ENCODE measurements at regions not wholly inside any gene's neighbourhood (a gene's known extent, or its start where the extent isn't known, plus 50 kb on each side); places are given as distances from the start of the nearest gene placed in this dataset.
A peak's percentile ranks its signal among the peaks of the same experiment; 100 is the strongest.
"Not testable (repeated sequence)": the region's sequence is repeated elsewhere in the genome, so short reads cannot be mapped to it uniquely, and the experiment has no call there.

- DNase-seq (ENCODE audit: low read depth in 3 of 3, low spot score in 2 of 3): no peak
Measured at GRCh38 chr2:75432761-75433361, 127.9 kb downstream of the EVA1A start.

- no peak for DNase-seq (ENCODE audit: low read depth in 3 of 3, low spot score in 2 of 3)
Measured at GRCh38 chr2:75431763-75432162, 129.0 kb downstream of the EVA1A start.

GRCh38 chr2:75431276-75431675 is 129.5 kb downstream of the EVA1A start:
- DNase-seq (ENCODE audit: low read depth in 3 of 3, low spot score in 2 of 3): no peak

- not testable (repeated sequence) for DNase-seq (ENCODE audit: low read depth in 3 of 3, low spot score in 2 of 3)
Measured at GRCh38 chr2:75430449-75430848, 130.3 kb downstream of the EVA1A start.

GRCh38 chr2:75428646-75429443 is 131.9 kb downstream of the EVA1A start:
- no peak for DNase-seq (ENCODE audit: low read depth in 3 of 3, low spot score in 2 of 3)

- DNase-seq (ENCODE audit: low read depth in 3 of 3, low spot score in 2 of 3): no peak
Measured at GRCh38 chr2:75428060-75428459, 132.7 kb downstream of the EVA1A start.

GRCh38 chr2:75424936-75425619 is 135.7 kb downstream of the EVA1A start:
- no peak for DNase-seq (ENCODE audit: low read depth in 3 of 3, low spot score in 2 of 3)

GRCh38 chr2:75421986-75422385 is 138.8 kb downstream of the EVA1A start:
- DNase-seq (ENCODE audit: low read depth in 3 of 3, low spot score in 2 of 3): no peak

- DNase-seq (ENCODE audit: low read depth in 3 of 3, low spot score in 2 of 3): no peak
Measured at GRCh38 chr2:75416420-75417342, 144.1 kb downstream of the EVA1A start.

- no peak for DNase-seq (ENCODE audit: low read depth in 3 of 3, low spot score in 2 of 3)
Measured at GRCh38 chr2:75415731-75416130, 145.0 kb downstream of the EVA1A start.

GRCh38 chr2:75415111-75415626 is 145.6 kb downstream of the EVA1A start:
- DNase-seq (ENCODE audit: low read depth in 3 of 3, low spot score in 2 of 3): no peak

- DNase-seq (ENCODE audit: low read depth in 3 of 3, low spot score in 2 of 3): no peak
Measured at GRCh38 chr2:75411574-75411973, 149.2 kb downstream of the EVA1A start.

GRCh38 chr2:75410702-75411101 is 150.0 kb downstream of the EVA1A start:
- DNase-seq (ENCODE audit: low read depth in 3 of 3, low spot score in 2 of 3): no peak

- DNase-seq (ENCODE audit: low read depth in 3 of 3, low spot score in 2 of 3): no peak
Measured at GRCh38 chr2:75408771-75409170, 152.0 kb downstream of the EVA1A start.

GRCh38 chr2:75407038-75407530 is 153.7 kb downstream of the EVA1A start:
- no peak for DNase-seq (ENCODE audit: low read depth in 3 of 3, low spot score in 2 of 3)

- DNase-seq (ENCODE audit: low read depth in 3 of 3, low spot score in 2 of 3): no peak
Measured at GRCh38 chr2:75406131-75406581, 154.6 kb downstream of the EVA1A start.

GRCh38 chr2:75405000-75405399 is 155.7 kb downstream of the EVA1A start:
- no peak for DNase-seq (ENCODE audit: low read depth in 3 of 3, low spot score in 2 of 3)

- peak in 2 of 3 donors; percentile 23 to 38 for DNase-seq (ENCODE audit: low read depth in 3 of 3, low spot score in 2 of 3)
Measured at GRCh38 chr2:75403991-75404428, 156.7 kb downstream of the EVA1A start.

- no peak for DNase-seq (ENCODE audit: low read depth in 3 of 3, low spot score in 2 of 3)
Measured at GRCh38 chr2:75396314-75396713, 164.4 kb downstream of the EVA1A start.

GRCh38 chr2:75394764-75395163 is 166.0 kb downstream of the EVA1A start:
- not testable (repeated sequence) for DNase-seq (ENCODE audit: low read depth in 3 of 3, low spot score in 2 of 3)

Data from right renal cortex interstitium (tissue), 3 donors.